BE2C (cell line): ENCODE measurements at regions not wholly inside any gene's neighbourhood (a gene's known extent, or its start where the extent isn't known, plus 50 kb on each side); places are given as distances from the start of the nearest gene placed in this dataset.

Source experiments
- DNase-seq: peaks from one replicate; pipeline ENCODE4 v3.0.0-alpha.2; 2020
- H3K27me3 ChIP-seq: fragments of 250-450 bp; sonication (Bioruptor Pico); 2 replicates; pipeline ENCODE4 v1.5.1; 2020; ENCODE audit warnings: mild to moderate bottlenecking
- H3K36me3 ChIP-seq: fragments of 250-450 bp; sonication (Bioruptor Pico); 2 replicates; pipeline ENCODE4 v1.5.1; 2020; ENCODE audit warnings: mild to moderate bottlenecking
- H3K4me1 ChIP-seq: fragments of 250-450 bp; sonication (Bioruptor Pico); 2 replicates; pipeline ENCODE4 v1.5.1; 2020
- H3K4me3 ChIP-seq: 2 replicates; pipeline ENCODE4 v1.5.1; 2011; ENCODE audit warnings: low read depth, low read length
- H3K9me3 ChIP-seq: fragments of 250-450 bp; sonication (Bioruptor Pico); 2 replicates; pipeline ENCODE4 v1.5.1; 2020
- TF ChIP-seq, protein P1 (sequence below): IDR thresholded peaks from 2 replicates; pipeline ENCODE4 v1.5.1; 2012; ENCODE audit warnings: mild to moderate bottlenecking, low read depth, low read length

GRCh38 chr18:43812627-43813026 is 535.3 kb upstream of the SYT4 start:
- TF ChIP-seq, protein P1, sequence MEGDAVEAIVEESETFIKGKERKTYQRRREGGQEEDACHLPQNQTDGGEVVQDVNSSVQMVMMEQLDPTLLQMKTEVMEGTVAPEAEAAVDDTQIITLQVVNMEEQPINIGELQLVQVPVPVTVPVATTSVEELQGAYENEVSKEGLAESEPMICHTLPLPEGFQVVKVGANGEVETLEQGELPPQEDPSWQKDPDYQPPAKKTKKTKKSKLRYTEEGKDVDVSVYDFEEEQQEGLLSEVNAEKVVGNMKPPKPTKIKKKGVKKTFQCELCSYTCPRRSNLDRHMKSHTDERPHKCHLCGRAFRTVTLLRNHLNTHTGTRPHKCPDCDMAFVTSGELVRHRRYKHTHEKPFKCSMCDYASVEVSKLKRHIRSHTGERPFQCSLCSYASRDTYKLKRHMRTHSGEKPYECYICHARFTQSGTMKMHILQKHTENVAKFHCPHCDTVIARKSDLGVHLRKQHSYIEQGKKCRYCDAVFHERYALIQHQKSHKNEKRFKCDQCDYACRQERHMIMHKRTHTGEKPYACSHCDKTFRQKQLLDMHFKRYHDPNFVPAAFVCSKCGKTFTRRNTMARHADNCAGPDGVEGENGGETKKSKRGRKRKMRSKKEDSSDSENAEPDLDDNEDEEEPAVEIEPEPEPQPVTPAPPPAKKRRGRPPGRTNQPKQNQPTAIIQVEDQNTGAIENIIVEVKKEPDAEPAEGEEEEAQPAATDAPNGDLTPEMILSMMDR, result no peak
- Histone ChIP-seq H3K4me3 (no peak overlapping the region), H3K36me3 (no peaks in the 10 kb centered on the region), H3K9me3 (no peaks in the 10 kb centered on the region), H3K27me3 (no peaks in the 10 kb centered on the region), H3K4me1 (no peaks in the 10 kb centered on the region)
- no peak for DNase-seq

DNA sequence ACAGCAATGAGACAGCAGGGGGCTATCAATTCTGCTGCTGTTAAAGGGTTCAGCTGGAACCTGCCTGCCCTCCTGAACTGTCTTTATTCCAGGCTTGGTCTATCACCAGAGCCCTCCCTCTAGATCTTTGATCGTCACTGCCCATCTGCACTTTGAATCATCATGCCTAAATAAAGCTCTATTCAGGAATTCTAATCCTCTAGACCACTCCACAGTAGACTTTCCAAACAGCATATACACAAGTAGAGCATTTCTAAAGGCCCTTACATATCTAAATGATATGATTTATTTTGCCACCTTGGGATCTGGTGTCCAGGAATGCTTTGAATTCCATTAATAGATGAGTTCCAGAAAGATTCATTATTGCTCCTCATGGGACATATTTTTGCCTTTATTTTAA is 542.1 kb upstream of the SYT4 start:
- no peak for DNase-seq
- Histone ChIP-seq H3K27me3 (no peaks in the 10 kb centered on the region), H3K36me3 (no peaks in the 10 kb centered on the region), H3K4me3 (no peak overlapping the region), H3K4me1 (no peaks in the 10 kb centered on the region), H3K9me3 (no peaks in the 10 kb centered on the region)
- TF ChIP-seq, protein P1, result no peak

DNA sequence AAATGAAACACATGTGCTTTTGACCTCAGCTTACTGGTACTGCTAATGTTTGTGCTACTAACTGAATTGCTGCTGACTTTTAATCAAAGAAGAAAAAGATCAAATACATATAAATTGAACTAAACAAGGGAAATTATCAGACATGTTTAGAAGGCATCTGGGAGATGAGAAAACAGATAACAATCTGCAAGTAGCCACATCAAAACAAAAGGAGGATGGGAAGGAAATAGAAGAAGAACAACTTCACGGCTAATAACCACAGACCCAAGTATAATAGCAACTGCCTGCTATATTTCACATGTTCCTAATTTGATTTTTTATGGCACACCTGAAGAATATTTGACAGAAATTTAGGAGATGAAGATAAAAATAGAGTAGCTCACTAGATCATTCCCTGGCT is 542.6 kb upstream of the SYT4 start:
- no peak for DNase-seq
- TF ChIP-seq, protein P1, result no peak

DNA sequence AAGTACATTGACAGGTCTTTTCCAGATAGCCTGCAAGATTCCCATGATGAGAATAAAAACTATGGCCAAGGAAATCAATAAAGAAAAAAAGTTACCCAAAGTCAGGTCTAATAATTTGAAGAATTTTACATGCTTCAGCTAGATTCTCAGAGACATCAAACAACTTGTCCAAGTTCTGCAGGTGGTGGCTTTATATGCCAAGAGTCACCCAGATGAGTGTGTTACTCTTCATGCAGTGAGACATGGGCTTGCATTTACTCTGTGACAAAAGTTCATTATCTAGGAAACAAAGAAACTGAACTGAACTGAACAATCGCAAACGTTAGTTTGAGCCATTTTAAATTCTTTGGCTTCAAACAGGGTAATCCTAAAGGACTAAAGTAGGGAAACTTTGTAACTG is 548.5 kb upstream of the SYT4 start:
- Histone ChIP-seq H3K36me3 (no peaks in the 10 kb centered on the region), H3K4me3 (no peak overlapping the region), H3K27me3 (no peaks in the 10 kb centered on the region), H3K9me3 (no peaks in the 10 kb centered on the region), H3K4me1 (no peaks in the 10 kb centered on the region)
- TF ChIP-seq, protein P1, result no peak
- DNase-seq, result no peak

More for the DNA sequence above, 542.6 kb upstream of the SYT4 start:
- no peak overlapping the region for H3K4me3 ChIP-seq
- no peaks in the 10 kb centered on the region for H3K36me3 ChIP-seq
- no peaks in the 10 kb centered on the region for H3K27me3 ChIP-seq
- H3K4me1 ChIP-seq, result no peaks in the 10 kb centered on the region
- H3K9me3 ChIP-seq, result no peaks in the 10 kb centered on the region

GRCh38 chr18:43826215-43826614 is 548.9 kb upstream of the SYT4 start:
- no peak for DNase-seq
- Histone ChIP-seq H3K4me3 (no peak overlapping the region), H3K27me3 (no peaks in the 10 kb centered on the region), H3K36me3 (no peaks in the 10 kb centered on the region), H3K4me1 (no peaks in the 10 kb centered on the region), H3K9me3 (no peaks in the 10 kb centered on the region)
- TF ChIP-seq, protein P1, result no peak

- Histone ChIP-seq H3K27me3 (no peaks in the 10 kb centered on the region), H3K36me3 (no peaks in the 10 kb centered on the region), H3K9me3 (no peaks in the 10 kb centered on the region), H3K4me3 (no peak overlapping the region), H3K4me1 (no peaks in the 10 kb centered on the region)
- DNase-seq, result no peak
- TF ChIP-seq, protein P1, result no peak
These were observed 550.0 kb upstream of the SYT4 start for GRCh38 chr18:43827311-43827710.
